Activated CD4-positive, CD25-positive, alpha-beta regulatory T cell treated with anti-CD3 and anti-CD28 coated beads, Interleukin-2, amount 50 U/mL, for 16 hours (primary cell): ENCODE measurements at regions not wholly inside any gene's neighbourhood (a gene's known extent, or its start where the extent isn't known, plus 50 kb on each side); places are given as distances from the start of the nearest gene placed in this dataset.
"Not testable (repeated sequence)": the region's sequence is repeated elsewhere in the genome, so short reads cannot be mapped to it uniquely, and the experiment has no call there.

Experiments
- DNase-seq: peaks from one replicate; pipeline ENCODE4 v3.0.0-alpha.2; 2020; ENCODE audit warnings: low read depth, low spot score

- DNase-seq = no peak
These were observed 50.2 kb upstream of the PLET1 start for GRCh38 chr11:112310848-112311247.

- no peak for DNase-seq
These were observed 54.5 kb upstream of the PLET1 start for GRCh38 chr11:112315057-112315720.

GRCh38 chr11:112315861-112316739 lies 55.4 kb upstream of the PLET1 start:
- DNase-seq = no peak

DNA sequence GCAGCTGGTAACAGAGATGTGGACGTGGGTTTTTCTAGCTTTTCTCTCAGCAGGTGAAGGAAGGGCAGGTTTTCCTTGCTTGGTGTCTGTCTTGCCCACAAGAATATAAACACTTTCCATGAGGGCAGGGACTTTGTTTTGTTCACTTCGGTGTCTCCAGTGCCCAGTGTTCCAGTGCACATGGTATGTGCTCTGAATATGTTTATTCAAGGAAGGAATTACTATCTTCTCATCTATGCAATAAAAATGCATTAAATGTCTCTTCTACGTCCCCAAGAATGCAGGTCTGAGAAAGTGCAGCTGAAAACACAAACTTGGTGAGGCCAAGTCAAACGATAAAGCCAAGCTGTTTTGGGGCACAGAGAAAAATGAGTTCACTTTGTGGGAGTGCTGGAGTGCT lies 56.3 kb upstream of the PLET1 start:
- DNase-seq = no peak

DNA sequence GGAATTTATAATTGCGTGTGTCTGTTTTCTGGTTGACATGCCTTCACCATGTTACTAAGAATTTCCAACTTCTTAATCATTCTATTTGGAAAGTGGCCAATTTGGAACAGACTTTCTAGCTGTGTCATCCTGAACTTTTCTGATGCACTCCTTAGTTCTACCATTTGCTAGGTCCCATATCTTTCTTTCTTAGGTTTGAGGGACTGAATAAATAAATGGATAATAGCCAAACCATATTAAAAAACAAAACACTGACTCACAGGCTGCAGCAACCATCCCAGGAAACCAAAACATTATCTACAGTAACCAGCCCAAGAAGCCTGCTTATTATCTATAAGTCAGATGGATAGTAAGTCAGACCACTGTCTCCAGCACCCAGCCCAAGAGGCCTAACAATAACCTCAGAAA lies 57.5 kb upstream of the PLET1 start:
- DNase-seq = no peak

DNA sequence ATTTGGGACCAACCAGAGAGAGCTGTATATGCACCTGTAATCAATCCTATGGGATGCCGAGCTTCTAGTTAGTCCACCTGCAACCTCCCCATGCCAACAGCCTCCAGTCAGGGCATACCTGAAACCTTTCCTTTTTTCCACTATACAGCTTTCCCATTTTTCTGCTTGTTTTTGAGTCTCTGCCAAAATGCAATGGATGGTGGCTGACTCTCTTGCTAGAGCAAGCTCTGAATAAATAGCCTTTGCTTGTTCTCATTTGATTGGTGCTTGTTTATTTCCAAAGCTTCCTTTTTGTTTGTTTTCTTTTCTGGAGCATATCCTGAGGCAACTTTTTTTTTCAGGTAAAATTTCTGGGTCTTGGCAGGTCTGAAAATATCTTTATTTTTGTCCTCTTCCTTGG lies 58.0 kb upstream of the PLET1 start:
- DNase-seq = no peak

- DNase-seq = no peak
These were observed 60.0 kb upstream of the PLET1 start for GRCh38 chr11:112320668-112321067.

- DNase-seq = no peak
These were observed 61.0 kb upstream of the PLET1 start for GRCh38 chr11:112321501-112322172.

DNA sequence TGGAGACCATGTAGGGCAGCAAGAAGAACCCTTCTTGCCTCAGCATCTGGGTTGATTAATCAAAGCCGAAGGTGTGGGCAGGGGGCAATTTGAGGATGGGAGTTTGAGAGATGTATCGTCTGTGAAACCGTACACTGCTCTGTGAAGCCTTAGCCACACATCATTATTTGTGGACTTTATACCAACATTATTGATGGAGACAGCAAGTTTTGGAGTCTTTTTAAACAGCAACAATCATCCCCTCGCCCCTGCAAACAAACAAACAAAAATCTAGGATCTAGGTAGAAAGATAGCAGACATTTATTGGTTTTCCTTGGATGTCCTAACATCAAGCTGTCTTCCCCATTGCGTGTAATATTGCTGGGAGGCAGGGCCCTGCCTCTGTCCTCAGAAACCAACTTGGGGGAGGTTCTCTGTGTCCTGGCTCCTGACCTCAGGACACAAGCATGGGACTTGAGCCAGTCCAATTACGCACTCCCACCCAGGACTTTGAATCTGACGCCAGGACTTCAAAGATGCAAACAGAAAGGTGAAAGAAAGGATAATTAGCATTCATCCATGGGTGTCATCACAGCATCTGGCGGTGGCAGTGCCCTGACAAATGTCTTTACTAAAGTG lies 61.6 kb upstream of the PLET1 start:
- DNase-seq = no peak

GRCh38 chr11:112334381-112334780 lies 73.7 kb upstream of the PLET1 start:
- DNase-seq = no peak

DNA sequence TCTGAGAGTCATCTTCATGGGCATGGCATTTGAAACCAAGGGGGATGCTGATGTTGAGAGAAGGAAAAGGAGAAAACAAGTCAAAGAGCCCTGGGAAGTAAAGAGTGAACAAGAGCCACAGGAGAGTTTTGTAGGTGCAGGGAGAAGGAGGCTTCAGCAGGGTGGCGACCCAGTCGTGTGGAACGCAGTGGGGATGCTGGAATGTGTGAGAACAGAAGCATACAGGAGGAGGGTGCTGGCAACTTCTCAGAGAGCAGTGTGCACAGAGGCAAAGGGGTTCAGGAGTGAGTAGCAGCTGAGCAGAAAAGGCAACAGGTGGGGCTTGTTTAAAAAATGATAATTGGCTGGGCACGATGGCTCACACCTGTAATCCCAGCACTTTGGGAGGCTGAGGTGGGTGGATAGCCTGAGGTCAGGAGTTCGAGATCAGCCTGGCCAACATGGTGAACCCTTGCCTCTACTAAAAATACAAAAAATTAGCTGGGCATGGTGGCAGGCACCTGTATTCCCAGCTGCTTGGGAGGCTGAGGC lies 75.8 kb upstream of the PLET1 start:
- no peak for DNase-seq

DNA sequence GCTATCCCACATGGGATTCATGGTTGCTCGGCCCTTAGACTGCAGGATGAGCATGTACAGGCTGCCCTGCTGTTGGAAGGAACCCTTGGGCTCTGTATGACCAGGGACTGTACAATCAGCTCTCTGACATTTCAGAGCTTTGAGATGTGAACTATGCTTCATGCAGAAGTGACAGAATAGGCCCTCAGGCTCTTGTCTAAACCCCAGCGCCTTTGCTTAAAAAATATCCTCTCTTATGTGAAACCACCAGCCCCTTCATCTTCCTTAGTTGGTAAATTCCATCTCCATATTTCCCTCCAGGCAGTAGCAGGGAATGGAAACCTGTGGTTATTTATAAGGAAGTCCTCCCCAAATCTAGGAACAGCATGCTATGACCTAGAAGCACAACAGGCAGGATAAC lies 78.9 kb upstream of the PLET1 start:
- no peak for DNase-seq

DNA sequence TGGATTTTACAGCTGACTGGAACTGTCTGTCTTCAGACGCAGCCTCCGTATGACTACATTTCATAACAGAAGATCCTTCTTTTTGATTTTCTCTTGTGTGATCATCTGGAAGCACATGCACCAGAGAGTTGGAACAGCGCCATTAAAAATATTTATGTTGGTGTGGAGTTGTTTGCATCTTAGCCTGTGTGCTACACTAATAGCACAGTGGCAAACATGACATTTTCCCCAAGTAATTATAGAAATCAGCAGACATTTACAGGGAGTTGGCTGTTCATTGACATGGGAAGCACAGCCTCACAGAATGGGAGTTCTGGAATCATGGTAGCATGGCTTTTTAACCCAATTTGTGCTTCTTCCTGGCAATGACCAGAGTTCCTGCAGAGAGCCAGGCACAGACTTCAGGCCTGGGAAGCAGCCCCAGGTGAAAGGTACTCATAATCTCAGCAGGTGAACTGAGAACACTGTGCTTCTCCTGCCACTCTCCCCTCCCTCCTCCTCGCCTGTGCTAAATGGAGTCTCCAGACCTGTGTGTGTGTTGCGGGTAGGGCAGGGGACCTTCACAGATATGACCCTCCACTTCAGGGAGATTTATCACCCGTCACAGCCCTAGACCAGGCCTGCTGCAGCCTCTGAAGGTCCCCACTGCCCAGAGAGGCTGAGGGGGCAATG lies 82.8 kb upstream of the PLET1 start:
- DNase-seq = no peak

GRCh38 chr11:112344040-112344413 lies 83.4 kb upstream of the PLET1 start:
- DNase-seq = no peak

- DNase-seq = no peak
These were observed 84.5 kb upstream of the PLET1 start for GRCh38 chr11:112345166-112345565.

DNA sequence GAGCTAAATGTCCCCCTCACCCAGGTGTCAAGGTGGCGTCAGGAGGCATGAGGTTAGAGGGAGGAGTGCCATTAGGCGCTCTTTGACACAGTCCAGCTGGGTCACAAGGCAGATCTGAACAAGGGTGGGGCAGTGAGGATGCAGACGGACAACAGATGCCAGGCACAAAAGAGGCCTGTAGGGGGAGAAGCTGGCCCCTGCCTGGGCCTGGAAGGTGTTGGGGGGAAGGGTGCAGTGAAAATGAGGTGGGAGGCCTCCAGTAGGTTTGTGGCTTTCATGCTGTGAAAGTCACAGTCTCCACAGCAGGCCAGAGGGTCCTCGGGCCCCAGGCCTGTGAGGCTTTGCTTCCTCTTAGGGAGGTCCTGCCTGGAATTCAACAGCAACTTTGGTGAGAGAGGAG lies 85.0 kb upstream of the PLET1 start:
- no peak for DNase-seq

DNA sequence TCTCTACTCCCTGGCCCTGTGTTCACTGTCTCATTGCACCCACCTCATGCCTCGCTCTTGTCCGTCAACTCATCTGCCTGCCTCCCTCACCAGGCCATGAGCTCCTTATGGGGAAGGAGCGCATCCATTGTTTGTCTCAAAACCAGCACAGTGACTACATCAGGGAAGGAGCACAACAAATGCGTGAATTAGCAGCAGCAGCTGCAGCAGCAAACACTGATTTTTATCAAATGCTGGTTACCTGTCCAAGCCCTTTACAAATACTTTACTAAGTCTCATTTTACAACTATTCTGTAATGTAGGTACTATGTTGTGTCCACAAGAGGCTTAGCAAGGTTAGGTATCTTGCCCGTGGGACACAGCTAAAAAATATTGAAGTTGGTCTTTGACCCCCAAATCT lies 85.9 kb upstream of the PLET1 start:
- DNase-seq = no peak

DNA sequence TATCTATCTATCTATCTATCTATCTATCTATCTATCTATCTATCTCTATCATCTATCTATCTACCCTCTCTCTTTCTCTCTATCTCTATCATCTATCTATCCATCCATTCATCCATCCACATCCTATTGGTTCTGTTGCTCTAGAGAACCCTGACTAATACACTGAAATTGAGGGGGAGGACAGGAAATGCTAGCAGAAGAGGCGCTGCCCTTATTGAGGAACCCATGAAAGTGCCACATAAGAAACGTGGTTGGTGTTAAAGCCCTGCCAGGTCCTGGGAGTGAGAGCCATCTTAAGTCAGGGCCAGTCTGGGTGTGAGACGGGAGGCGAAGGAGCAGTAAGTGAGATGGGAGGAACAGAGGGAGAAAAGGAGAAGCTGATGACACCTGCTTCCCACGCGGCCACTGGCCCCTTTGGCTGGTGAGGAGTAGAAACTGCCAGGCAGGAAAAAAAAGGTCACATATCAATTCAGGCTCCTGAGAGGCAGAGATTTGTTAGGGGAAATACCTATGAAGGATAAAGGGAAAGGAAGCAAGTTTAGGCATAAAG lies 87.9 kb upstream of the PLET1 start:
- no peak for DNase-seq

DNA sequence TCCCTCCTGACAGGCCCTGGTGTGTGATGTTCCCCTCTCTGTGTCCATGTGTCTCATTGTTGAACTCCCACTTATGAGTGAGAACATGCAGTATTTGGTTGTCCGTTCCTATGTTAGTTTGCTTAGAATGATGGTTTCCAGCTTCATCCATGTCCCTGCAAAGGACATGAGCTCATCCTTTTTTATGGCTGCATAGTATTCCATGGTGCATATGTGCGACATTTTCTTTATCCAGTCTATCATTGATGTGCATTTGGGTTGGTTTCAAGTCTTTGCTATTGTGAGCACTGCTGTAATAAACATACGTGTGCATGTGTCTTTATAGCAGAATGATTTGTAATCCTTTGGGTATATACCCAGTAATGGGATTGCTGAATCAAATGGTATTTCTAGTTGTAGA lies 90.8 kb upstream of the PLET1 start:
- not testable (repeated sequence) for DNase-seq

GRCh38 chr11:112352907-112353306 lies 92.2 kb upstream of the PLET1 start:
- no peak for DNase-seq

DNA sequence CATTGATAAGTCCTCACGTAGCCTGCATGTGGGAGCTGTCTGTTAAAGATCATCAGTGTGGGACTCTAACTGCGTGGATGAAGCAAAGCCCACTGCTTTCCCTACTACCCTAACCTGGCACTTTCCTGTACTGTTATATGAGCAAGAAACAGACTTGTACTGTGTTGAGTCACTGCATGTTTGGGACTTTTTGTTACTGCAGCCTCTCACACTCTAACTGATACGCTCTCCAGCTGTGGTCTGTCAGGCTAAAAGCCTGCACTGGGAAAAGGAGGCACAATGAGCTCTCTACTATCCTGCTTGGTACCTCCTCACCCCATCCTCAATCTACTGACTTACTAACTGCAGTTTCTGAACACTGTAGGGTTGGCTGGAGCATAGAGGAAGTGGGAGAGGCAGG lies 93.7 kb upstream of the PLET1 start:
- no peak for DNase-seq
